ENCODE measurements at regions not wholly inside any gene's neighbourhood (a gene's known extent, or its start where the extent isn't known, plus 50 kb on each side); places are given as distances from the start of the nearest gene placed in this dataset.

DNA sequence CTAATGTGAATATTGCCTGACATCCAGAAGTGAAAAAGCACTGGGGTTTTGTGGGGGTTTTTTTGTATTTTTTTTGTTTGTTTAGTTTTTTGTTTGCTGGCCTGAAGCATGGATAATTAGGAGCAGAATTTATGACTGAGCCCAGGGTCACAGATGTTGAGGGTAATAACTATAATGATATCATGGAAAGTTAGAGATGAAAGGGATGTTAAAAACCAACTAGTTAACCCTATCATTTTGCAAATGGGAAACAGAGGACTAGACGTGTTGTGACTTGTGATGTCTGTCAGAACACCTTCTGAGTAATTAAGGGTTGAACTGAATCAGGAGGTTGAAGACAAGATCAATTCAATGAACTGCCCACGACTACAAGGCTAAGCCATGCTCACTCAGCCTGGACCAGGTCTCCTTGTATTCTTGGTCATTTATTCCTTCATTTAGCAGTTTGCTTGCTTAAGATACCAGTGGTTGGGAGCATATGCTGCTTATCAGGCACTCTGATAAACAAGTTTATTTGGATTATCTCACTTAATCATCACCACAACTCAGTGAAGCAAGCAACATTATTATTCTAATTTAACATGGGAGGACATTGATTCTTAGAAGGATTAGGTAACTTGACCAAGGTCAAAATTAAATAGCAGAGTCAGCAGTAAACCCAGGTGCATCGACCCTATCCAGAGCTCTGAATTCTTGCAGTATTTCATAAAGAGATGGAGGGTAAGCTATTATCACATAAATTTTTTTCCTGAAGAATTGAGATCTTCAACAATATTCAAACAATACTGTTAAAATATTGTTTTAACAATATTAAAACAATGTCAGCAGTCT lies 75.7 kb upstream of the PIK3R1 start:
- H3K4me3 ChIP-seq (ENCODE audit: low read depth, low read length) = no peak overlapping the region
- H3K4me1 ChIP-seq (ENCODE audit: control insufficient read depth, insufficient read depth, low read length) = no peaks in the 10 kb centered on the region
- H3K27me3 ChIP-seq (ENCODE audit: control insufficient read depth, insufficient read depth, low read length) = no peaks in the 10 kb centered on the region
- DNase-seq (ENCODE audit: low read depth in 4 of 6, low spot score in 6 of 6) = no peak
- WGBS (ENCODE audit: insufficient coverage) = no CpG with 5 or more reads among the region's 3 CpGs
- H3K36me3 ChIP-seq (ENCODE audit: control insufficient read depth, insufficient read depth, low read length) = no peaks in the 10 kb centered on the region
- no peak overlapping the region for H3K27ac ChIP-seq (ENCODE audit: low read depth, low read length)
- no peaks in the 10 kb centered on the region for H3K9me3 ChIP-seq (ENCODE audit: control insufficient read depth, insufficient read depth, low read length)

DNA sequence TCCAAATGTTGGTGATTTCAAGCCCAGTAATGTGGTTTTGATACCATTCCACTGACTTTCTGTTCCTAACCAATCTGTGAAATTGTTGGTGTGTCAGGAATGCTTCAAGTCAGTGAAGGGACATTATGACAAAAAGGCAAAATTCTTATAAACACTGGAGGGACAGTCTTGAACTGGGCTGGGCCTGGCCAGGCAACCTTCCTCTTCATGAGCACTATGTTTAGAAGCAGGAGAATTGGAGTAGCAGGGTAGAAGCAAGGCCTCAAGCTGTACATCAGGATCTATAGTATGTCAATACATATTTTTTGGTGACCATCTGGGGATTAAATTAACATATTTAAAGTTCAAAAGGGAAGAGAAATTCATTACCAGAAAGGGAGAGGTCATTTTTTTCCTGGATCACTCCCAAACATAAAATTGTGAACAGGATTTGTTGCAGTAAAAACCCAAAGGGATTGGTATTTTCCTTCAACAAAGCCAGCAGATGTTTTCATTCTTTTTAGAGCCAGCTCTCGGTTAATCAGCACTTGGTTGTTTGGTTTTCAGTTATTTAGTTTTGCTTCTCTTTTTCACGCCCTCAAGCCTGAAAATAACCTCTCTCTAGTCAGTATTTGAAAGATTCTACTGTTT lies 77.9 kb upstream of the PIK3R1 start:
- DNase-seq (ENCODE audit: low read depth in 4 of 6, low spot score in 6 of 6) = no peak
- Histone ChIP-seq H3K4me1 (ENCODE audit: control insufficient read depth, insufficient read depth, low read length) (no peaks in the 10 kb centered on the region), H3K27me3 (ENCODE audit: control insufficient read depth, insufficient read depth, low read length) (no peaks in the 10 kb centered on the region), H3K36me3 (ENCODE audit: control insufficient read depth, insufficient read depth, low read length) (no peaks in the 10 kb centered on the region), H3K9me3 (ENCODE audit: control insufficient read depth, insufficient read depth, low read length) (no peaks in the 10 kb centered on the region), H3K4me3 (ENCODE audit: low read depth, low read length) (no peak overlapping the region), H3K27ac (ENCODE audit: low read depth, low read length) (no peak overlapping the region)
- no CpG with 5 or more reads among the region's 2 CpGs for WGBS (ENCODE audit: insufficient coverage)

DNA sequence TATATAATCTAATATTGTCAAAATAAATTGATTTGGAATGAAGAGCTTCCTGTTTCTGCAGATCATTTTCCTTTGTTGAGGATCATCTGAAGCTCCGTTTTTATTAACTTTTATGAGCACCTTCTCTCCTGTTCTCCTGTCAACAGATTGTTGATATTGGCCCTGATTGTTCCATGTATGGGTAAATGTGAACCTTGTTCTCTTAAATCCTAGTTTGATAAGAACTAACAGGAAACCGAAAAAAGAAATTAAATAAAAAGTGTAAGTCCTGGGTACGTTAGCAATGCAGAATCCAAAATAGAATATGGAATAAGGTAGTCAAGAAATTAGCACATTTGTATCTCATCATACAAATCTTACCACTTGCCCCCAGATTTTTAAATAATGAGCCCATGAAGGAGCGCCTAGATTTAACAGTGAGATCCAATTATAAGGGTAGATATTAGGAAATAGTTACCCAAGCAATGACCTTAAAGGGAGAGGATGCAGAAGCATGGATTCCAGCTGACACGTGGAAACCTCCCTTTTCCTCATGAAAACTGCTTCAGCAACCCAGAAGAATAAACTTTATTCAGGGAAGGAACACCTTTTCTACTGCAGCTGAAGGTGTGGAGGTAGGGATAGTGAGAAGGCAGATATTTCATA lies 80.8 kb upstream of the PIK3R1 start:
- no peak overlapping the region for H3K4me3 ChIP-seq (ENCODE audit: low read depth, low read length)
- H3K27ac ChIP-seq (ENCODE audit: low read depth, low read length) = no peak overlapping the region
- no peaks in the 10 kb centered on the region for H3K9me3 ChIP-seq (ENCODE audit: control insufficient read depth, insufficient read depth, low read length)
- no peaks in the 10 kb centered on the region for H3K36me3 ChIP-seq (ENCODE audit: control insufficient read depth, insufficient read depth, low read length)
- H3K4me1 ChIP-seq (ENCODE audit: control insufficient read depth, insufficient read depth, low read length) = no peaks in the 10 kb centered on the region
- WGBS (ENCODE audit: insufficient coverage) = no CpG with 5 or more reads among the region's 5 CpGs
- H3K27me3 ChIP-seq (ENCODE audit: control insufficient read depth, insufficient read depth, low read length) = no peaks in the 10 kb centered on the region
- DNase-seq (ENCODE audit: low read depth in 4 of 6, low spot score in 6 of 6) = no peak

DNA sequence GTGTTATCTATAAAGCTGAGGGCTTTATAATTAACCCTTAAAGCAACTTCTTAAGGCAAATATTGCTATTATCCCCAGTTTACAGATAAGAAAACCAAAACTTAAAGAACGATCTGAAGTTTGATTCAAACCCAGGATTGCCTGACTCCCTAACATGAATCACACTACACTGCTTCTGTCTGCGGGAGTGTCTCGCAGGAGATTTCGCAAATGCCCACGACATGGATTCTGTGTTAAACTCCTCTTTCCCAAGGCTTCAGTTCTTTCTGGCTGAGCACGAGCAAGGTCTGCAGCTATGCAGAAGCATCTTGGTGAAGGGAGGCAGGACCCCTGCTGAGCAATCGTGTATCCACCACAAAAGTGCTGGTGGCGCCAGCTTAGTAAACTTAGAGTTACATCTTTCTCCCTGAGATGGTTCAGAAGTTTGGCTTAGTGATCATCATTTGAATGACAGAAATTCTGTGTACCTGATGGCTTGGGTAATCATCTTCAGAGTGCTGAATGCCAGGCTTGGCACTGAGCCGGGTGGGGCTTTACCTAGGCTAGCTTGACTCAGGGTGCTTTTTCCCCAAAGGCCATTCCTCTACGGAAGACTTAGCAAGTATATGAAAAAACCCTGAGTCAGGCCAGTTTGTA lies 81.4 kb upstream of the PIK3R1 start:
- no peaks in the 10 kb centered on the region for H3K4me1 ChIP-seq (ENCODE audit: control insufficient read depth, insufficient read depth, low read length)
- no peak overlapping the region for H3K27ac ChIP-seq (ENCODE audit: low read depth, low read length)
- H3K36me3 ChIP-seq (ENCODE audit: control insufficient read depth, insufficient read depth, low read length) = no peaks in the 10 kb centered on the region
- no peaks in the 10 kb centered on the region for H3K27me3 ChIP-seq (ENCODE audit: control insufficient read depth, insufficient read depth, low read length)
- 85% methylated on average over 7 of the region's 10 CpGs for WGBS (ENCODE audit: insufficient coverage)
- H3K4me3 ChIP-seq (ENCODE audit: low read depth, low read length) = no peak overlapping the region
- no peaks in the 10 kb centered on the region for H3K9me3 ChIP-seq (ENCODE audit: control insufficient read depth, insufficient read depth, low read length)
- no peak for DNase-seq (ENCODE audit: low read depth in 4 of 6, low spot score in 6 of 6)

DNA sequence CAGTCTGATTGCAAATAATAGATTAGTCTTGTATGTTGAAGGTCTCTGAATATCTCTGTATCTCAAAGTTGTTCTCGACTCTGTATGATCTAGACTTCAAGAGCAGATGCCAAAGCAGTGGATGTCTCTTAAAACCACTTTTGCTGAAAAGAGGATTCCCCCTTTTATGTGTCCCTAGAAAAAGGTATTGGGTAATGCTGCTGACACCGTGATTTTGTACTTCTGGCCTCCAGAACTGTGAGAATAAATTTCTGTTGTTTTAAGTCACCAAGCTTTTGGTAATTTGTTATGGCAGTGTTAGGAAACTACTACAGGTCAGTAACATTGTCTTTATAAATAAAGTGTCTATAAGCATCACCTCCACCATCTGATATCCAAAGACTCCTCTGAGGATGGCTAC lies 85.3 kb upstream of the PIK3R1 start:
- H3K4me3 ChIP-seq (ENCODE audit: low read depth, low read length) = no peak overlapping the region
- no peaks in the 10 kb centered on the region for H3K36me3 ChIP-seq (ENCODE audit: control insufficient read depth, insufficient read depth, low read length)
- DNase-seq (ENCODE audit: low read depth in 4 of 6, low spot score in 6 of 6) = no peak
- 90% methylated on average over 1 of the region's 2 CpGs for WGBS (ENCODE audit: insufficient coverage)
- no peaks in the 10 kb centered on the region for H3K4me1 ChIP-seq (ENCODE audit: control insufficient read depth, insufficient read depth, low read length)
- H3K9me3 ChIP-seq (ENCODE audit: control insufficient read depth, insufficient read depth, low read length) = no peaks in the 10 kb centered on the region
- no peaks in the 10 kb centered on the region for H3K27me3 ChIP-seq (ENCODE audit: control insufficient read depth, insufficient read depth, low read length)
- no peak overlapping the region for H3K27ac ChIP-seq (ENCODE audit: low read depth, low read length)

DNA sequence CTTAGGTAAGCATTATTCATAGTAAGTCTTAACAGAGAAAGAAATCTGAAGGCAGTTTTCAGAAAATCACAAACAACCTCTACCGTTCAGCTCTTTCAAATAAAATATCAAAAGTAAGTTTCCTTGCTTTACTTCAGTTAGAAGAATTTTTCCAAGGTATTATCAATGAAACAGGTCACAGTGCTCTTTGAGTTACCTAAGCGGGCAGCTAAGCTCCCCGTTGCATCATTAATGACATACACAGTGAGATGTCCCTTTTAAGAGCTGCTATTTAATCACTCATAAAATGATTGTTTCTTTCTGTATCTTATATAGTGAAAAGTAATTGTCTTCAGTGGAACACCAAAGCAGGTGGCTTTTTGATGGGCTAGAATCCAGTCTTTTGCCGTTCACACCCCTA lies 86.2 kb upstream of the PIK3R1 start:
- no CpG with 5 or more reads among the region's 4 CpGs for WGBS (ENCODE audit: insufficient coverage)
- DNase-seq (ENCODE audit: low read depth in 4 of 6, low spot score in 6 of 6) = no peak
- Histone ChIP-seq H3K36me3 (ENCODE audit: control insufficient read depth, insufficient read depth, low read length) (no peaks in the 10 kb centered on the region), H3K27ac (ENCODE audit: low read depth, low read length) (no peak overlapping the region), H3K4me1 (ENCODE audit: control insufficient read depth, insufficient read depth, low read length) (no peaks in the 10 kb centered on the region), H3K4me3 (ENCODE audit: low read depth, low read length) (no peak overlapping the region), H3K27me3 (ENCODE audit: control insufficient read depth, insufficient read depth, low read length) (no peaks in the 10 kb centered on the region), H3K9me3 (ENCODE audit: control insufficient read depth, insufficient read depth, low read length) (no peaks in the 10 kb centered on the region)

DNA sequence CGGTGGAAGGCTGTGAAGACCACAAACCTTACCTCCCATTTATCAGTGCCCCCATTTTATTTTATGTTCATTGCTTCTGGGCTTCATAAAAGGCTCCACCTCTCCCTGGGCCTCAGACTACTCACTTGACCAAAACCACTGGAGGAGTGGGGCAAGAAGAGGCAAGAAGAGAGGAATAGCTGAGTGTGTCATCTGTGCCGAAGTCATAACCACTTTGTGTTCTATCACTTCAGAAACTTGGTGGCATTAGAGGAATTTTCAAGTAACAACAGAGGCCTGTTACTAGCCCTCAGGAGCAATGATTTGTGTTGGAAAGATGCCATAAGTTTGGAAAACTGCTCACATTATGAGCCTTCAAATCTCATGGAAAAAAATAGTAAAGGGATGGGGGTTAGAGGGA lies 88.7 kb upstream of the PIK3R1 start:
- WGBS (ENCODE audit: insufficient coverage) = no CpG with 5 or more reads among the region's 2 CpGs
- H3K4me3 ChIP-seq (ENCODE audit: low read depth, low read length) = no peak overlapping the region
- H3K27ac ChIP-seq (ENCODE audit: low read depth, low read length) = no peak overlapping the region
- no peaks in the 10 kb centered on the region for H3K36me3 ChIP-seq (ENCODE audit: control insufficient read depth, insufficient read depth, low read length)
- no peaks in the 10 kb centered on the region for H3K4me1 ChIP-seq (ENCODE audit: control insufficient read depth, insufficient read depth, low read length)
- no peaks in the 10 kb centered on the region for H3K27me3 ChIP-seq (ENCODE audit: control insufficient read depth, insufficient read depth, low read length)
- DNase-seq (ENCODE audit: low read depth in 4 of 6, low spot score in 6 of 6) = peak in 2 of 6 donors; percentile 1 to 3
- no peaks in the 10 kb centered on the region for H3K9me3 ChIP-seq (ENCODE audit: control insufficient read depth, insufficient read depth, low read length)

DNA sequence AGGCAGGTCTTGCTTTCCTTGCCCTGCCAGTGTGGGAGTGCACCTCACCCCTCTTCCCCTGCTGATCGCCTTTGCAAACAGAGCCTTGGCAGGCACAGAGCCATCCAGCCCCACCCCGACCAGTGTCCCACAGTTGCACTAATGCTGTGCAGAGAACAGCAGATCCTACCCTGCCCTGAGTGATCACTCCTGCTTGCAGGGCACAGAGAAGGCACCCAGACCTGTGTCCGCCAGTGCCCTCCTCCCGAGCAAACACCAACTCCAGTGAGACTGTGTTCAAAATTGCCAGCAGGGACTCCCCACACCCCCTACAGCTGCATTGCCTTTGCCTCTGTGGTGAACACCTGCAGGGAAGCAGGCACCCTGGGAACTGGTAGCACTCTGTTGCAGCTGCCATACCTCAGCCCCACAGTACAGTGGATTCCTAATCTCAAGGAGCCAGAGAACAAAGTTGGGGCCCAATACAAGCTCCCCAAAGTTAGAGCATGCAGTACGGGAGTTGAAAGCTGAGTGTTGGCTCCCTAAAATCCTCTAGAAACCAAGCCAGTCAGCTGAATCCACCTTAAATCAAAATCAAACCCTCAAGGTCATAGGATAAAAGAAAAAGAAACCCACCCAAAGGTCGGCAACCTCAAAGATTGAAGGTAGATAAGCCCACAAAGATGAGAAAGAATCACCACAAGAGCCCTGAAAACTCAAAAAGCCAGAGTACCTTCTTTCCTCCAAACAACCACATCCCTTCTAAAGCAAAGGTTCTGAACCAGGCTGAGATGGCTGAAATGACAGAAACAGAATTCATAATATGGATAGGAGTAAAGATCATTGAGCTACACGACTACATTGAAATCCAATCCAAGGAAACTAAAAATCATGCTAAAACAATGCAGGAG lies 92.9 kb upstream of the PIK3R1 start:
- Histone ChIP-seq H3K9me3 (ENCODE audit: control insufficient read depth, insufficient read depth, low read length) (no peaks in the 10 kb centered on the region), H3K27me3 (ENCODE audit: control insufficient read depth, insufficient read depth, low read length) (no peaks in the 10 kb centered on the region), H3K36me3 (ENCODE audit: control insufficient read depth, insufficient read depth, low read length) (no peaks in the 10 kb centered on the region), H3K4me1 (ENCODE audit: control insufficient read depth, insufficient read depth, low read length) (no peaks in the 10 kb centered on the region), H3K4me3 (ENCODE audit: low read depth, low read length) (no peak overlapping the region), H3K27ac (ENCODE audit: low read depth, low read length) (no peak overlapping the region)
- WGBS (ENCODE audit: insufficient coverage) = 90% methylated on average over 4 of the region's 7 CpGs
- DNase-seq (ENCODE audit: low read depth in 4 of 6, low spot score in 6 of 6) = no peak

DNA sequence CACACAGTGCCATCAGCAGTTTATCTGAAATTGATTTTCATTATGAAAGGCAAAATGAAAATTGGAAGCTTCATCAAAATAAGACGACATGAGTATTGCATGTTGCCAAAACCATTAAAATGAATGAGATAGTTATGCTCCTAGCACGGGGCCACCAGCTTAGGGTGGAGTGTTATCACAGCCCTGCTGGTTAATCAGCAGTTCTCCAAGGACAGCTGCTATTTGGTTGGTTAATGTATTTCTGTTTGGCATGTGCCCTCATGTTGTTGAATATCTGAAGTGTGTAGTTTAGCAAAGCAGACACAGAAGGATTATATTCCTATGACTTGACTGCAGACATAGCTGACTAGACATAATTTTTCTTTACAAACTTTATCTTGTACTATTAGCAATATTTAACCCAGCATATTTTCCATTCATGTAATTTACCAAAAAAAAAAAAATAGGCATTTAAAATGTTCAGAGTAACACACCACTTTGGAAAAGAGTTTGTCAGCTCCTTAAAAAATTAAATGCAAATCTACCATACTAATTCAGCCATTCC lies 98.6 kb upstream of the PIK3R1 start:
- Histone ChIP-seq H3K4me1 (ENCODE audit: control insufficient read depth, insufficient read depth, low read length) (no peaks in the 10 kb centered on the region), H3K9me3 (ENCODE audit: control insufficient read depth, insufficient read depth, low read length) (no peaks in the 10 kb centered on the region), H3K27me3 (ENCODE audit: control insufficient read depth, insufficient read depth, low read length) (no peaks in the 10 kb centered on the region), H3K27ac (ENCODE audit: low read depth, low read length) (no peak overlapping the region), H3K36me3 (ENCODE audit: control insufficient read depth, insufficient read depth, low read length) (no peaks in the 10 kb centered on the region), H3K4me3 (ENCODE audit: low read depth, low read length) (no peak overlapping the region)
- WGBS (ENCODE audit: insufficient coverage) = 80% methylated on average over 2 of the region's 2 CpGs
- peak in 2 of 6 donors; percentile 28 to 56 for DNase-seq (ENCODE audit: low read depth in 4 of 6, low spot score in 6 of 6)

Data from spinal cord (tissue), 9 donors.